A549 (cell line): ENCODE measurements at regions not wholly inside any gene's neighbourhood (a gene's known extent, or its start where the extent isn't known, plus 50 kb on each side); places are given as distances from the start of the nearest gene placed in this dataset.

Source experiments
- CBX8 ChIP-seq: fragments of 200-600 bp; sonication (generic); IDR thresholded peaks from 2 replicates; pipeline ENCODE4 v1.6.1; 2016
- CEBPB ChIP-seq, 2 experiments: fragments of >200 bp in 1 of 2; sonication (Bioruptor Twin) in 1 of 2; formaldehyde crosslinking in 1 of 2; IDR thresholded peaks; 2 replicates each; pipeline ENCODE4 v1.6.1; 2012 to 2016
- CHD2 ChIP-seq: fragments of 150-350 bp; IDR thresholded peaks from 2 replicates; pipeline ENCODE4 v1.6.1; 2014; ENCODE audit warnings: low read length; ENCODE audit not compliant: partially characterized antibody
- EP300 ChIP-seq, 2 experiments: fragments of >200 bp; sonication (Bioruptor Twin); formaldehyde crosslinking; IDR thresholded peaks; 2 replicates in 1 of 2; 3 replicates in 1 of 2; pipeline ENCODE4 v1.6.1; 2016 to 2017
- JUN ChIP-seq, 2 experiments: fragments of >200 bp; sonication (Bioruptor Twin); formaldehyde crosslinking; IDR thresholded peaks; 2 replicates in 1 of 2; 3 replicates in 1 of 2; pipeline ENCODE4 v1.6.1; 2016 to 2017
- JUNB ChIP-seq: fragments of >200 bp; sonication (Bioruptor Twin); formaldehyde crosslinking; IDR thresholded peaks from 2 replicates; pipeline ENCODE4 v1.6.1; 2016
- KDM1A ChIP-seq: fragments of 200-600 bp; sonication (generic); IDR thresholded peaks from 2 replicates; pipeline ENCODE4 v1.6.1; 2016; ENCODE audit warnings: low read depth, mild to moderate bottlenecking
- KDM5A ChIP-seq: fragments of 200-600 bp; sonication (generic); IDR thresholded peaks from 2 replicates; pipeline ENCODE4 v1.6.1; 2016; ENCODE audit warnings: antibody characterized with exemption, mild to moderate bottlenecking
- POLR2A ChIP-seq: IDR thresholded peaks from 2 replicates; pipeline ENCODE4 v1.6.1; 2012; ENCODE audit warnings: mild to moderate bottlenecking, low read length
- TP53 ChIP-seq: fragments of 250-450 bp; sonication (Bioruptor Pico); IDR thresholded peaks from 2 replicates; pipeline ENCODE4 v1.5.0; 2021; ENCODE audit warnings: mild to moderate bottlenecking, moderate library complexity
- ZSCAN20 ChIP-seq: fragments of 250-450 bp; sonication (Bioruptor Pico); IDR thresholded peaks from 2 replicates; pipeline ENCODE4 v1.8.0; 2022; ENCODE audit warnings: mild to moderate bottlenecking, moderate library complexity
- TF ChIP-seq, protein P1 (sequence below): fragments of >200 bp; sonication (Bioruptor Twin); formaldehyde crosslinking; IDR thresholded peaks from 3 replicates; pipeline ENCODE4 v1.5.1; 2016
- TF ChIP-seq, protein P2 (sequence below): IDR thresholded peaks from 2 replicates; pipeline ENCODE4 v1.6.1; 2012

DNA sequence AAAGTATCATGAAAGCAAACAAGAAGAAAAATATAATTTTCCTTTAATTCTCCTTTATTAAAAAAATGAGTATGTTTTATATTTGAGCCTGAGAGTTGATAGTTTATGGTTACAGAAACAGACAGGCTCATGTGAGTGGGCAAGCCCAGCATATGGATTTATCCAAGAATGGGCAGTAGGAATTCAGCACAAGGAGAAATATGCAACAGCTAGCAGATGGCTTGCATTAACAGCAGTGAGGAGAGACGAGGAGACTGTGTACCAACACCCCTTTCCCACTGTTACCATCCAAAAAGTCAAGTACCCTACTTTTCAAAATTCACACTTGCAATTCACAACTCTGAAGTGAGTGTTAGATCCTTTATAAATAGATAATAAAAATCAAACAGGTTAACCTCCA is 1760.2 kb upstream of the TENM3 start:
- TF ChIP-seq CEBPB (IDR thresholded peaks at IDR 0.05) (no peak), TP53 (CRISPR knock-in tag) (no peak), POLR2A (no peak), JUNB (no peak), EP300 (IDR thresholded peaks at IDR 0.05) (no peak), KDM1A (no peak), KDM5A (no peak), CBX8 (no peak), CHD2 (no peak), JUN (IDR thresholded peaks at IDR 0.05) (no peak), ZSCAN20 (CRISPR knock-in tag) (no peak)
- TF ChIP-seq, protein P1, sequence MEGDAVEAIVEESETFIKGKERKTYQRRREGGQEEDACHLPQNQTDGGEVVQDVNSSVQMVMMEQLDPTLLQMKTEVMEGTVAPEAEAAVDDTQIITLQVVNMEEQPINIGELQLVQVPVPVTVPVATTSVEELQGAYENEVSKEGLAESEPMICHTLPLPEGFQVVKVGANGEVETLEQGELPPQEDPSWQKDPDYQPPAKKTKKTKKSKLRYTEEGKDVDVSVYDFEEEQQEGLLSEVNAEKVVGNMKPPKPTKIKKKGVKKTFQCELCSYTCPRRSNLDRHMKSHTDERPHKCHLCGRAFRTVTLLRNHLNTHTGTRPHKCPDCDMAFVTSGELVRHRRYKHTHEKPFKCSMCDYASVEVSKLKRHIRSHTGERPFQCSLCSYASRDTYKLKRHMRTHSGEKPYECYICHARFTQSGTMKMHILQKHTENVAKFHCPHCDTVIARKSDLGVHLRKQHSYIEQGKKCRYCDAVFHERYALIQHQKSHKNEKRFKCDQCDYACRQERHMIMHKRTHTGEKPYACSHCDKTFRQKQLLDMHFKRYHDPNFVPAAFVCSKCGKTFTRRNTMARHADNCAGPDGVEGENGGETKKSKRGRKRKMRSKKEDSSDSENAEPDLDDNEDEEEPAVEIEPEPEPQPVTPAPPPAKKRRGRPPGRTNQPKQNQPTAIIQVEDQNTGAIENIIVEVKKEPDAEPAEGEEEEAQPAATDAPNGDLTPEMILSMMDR: no peak
- TF ChIP-seq, protein P2, sequence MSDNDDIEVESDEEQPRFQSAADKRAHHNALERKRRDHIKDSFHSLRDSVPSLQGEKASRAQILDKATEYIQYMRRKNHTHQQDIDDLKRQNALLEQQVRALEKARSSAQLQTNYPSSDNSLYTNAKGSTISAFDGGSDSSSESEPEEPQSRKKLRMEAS: no peak
